Stimulated activated naive CD8-positive, alpha-beta T cell treated with anti-CD3 and anti-CD28 coated beads, Interleukin-15, Interleukin-2, amounts not matched to agents 100 U/mL and 50 U/mL, for 24 hours (primary cell): ENCODE measurements at regions not wholly inside any gene's neighbourhood (a gene's known extent, or its start where the extent isn't known, plus 50 kb on each side); places are given as distances from the start of the nearest gene placed in this dataset.
"Not testable (repeated sequence)": the region's sequence is repeated elsewhere in the genome, so short reads cannot be mapped to it uniquely, and the experiment has no call there.

Source experiments
- ATAC-seq: fragments of 150-1000 bp; cut with Tn5 transposase; one replicate; pipeline ENCODE4 v1.10.0; 2021
- DNase-seq: peaks from one replicate; pipeline ENCODE4 v3.0.0; 2021

DNA sequence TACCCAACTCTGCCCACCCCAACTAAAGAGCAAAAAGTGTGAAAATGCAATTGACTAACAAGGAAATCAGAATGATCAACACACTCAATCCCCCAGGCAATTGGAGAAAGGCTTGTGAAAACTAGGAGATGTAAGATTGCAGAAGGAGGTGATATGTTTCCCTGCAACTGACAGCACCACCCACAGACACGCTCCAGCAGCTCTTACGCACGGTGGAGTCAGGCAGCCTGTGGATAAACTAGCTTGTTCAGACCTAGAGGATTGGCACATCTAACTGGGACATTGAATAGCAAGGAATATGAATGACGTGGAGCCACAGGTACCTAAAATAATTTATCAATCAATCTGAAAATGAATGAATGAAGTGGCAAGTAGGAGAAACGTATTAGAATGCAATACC lies 125.7 kb upstream of the MYO3A start:
- no peak for DNase-seq
- ATAC-seq: no peak

DNA sequence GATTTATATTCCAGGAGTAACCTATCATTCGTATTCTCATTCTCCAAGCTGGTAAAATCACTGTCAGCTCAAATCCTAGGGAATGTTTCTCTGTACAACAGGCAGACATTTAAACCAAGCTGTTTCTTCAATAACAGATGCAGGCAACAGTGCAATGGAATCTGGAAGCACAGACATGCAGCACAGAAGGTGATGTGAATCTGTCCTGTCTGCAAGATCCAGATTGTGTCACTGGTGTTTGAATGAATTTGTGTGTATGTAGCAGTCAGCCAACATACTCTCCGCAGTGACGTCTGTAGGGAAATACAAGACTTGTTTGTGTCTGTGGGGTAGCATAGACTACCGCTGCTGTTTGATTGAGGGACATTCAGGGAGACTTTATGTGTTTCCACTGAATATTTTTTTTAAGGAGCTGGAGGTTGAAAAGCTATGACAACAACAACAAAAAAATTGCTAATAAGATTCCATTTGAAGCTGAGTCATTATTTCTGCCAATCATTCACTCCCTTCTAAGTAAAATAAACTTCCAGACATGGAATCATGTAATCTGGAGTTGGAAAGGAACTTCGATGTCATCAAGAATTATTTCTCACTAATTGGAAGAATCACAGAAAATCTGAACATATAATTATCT lies 122.9 kb upstream of the MYO3A start:
- DNase-seq (no peak), ATAC-seq (no peak)

DNA sequence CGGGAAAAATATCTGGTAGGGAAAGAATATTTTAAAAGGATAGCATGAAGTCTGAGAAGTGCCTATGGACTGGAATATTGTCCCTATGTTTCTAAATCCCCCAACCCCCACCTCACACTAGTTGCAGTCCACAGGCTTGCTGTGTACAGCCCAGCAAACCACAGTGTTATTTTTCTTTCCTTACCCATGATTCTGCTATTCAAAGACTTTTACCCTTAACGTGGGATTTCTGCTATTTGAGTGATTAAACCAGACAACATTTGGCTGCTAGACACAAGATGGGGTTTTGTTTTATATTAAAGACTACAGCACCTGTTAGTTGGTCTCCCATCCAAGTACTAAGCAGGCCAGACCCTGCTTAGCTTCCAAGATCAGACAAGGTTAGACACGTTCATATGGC lies 120.5 kb upstream of the MYO3A start:
- DNase-seq (no peak), ATAC-seq (no peak)

DNA sequence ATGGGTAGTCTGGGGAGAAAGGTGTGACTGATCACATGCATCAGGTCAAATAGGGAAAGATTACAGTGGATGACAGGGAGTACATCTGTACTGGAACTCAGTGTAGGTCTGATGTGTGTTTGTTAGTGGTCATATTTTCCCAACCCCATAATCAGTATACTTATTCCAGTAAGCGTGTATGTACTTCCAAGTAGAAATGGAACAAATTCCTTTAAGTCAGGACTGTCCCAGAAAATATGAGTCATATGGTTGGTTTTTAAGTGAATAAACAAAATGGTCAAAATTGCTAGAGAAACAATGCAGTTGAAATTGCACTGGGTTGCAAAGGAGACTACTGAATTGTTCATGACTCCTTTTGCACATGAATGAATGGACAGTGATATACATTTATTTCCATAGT lies 118.8 kb upstream of the MYO3A start:
- ATAC-seq (no peak), DNase-seq (no peak)

DNA sequence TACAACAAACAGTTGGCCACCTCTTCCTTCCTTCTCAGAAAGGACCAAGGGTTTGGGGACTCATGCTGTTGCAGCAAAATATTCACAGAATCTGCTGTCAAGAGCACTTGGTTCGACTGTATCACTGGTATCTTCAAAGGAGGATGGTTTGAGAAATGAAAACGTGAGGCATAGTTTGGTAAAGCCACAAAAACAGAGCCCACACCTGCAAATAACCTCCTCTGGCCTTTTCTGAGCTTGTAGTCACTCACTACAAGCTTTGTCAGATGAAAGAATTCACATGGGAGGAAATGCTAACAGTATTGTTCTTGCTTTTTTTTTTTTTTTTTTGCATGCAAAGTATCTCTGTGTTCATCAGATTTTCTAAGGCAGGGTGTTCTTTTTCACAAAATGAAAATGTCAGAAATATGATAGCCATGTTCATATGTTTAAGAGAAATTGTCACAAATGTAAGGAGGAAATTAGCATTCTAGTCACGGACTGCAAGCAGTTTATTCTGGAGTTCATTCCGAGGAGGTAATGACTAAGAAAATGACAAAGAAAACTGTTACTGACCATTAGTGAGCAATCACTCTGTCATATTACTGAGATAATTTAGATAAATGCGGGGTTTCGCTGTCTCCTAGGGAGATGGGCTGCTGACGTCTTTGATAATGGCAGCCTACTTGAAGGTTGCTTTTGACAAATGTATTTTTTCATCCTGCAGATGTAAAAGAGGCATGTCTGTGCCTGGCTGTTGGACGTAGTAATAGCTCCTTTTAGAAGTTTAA lies 117.8 kb upstream of the MYO3A start:
- DNase-seq (no peak), ATAC-seq (no peak)

DNA sequence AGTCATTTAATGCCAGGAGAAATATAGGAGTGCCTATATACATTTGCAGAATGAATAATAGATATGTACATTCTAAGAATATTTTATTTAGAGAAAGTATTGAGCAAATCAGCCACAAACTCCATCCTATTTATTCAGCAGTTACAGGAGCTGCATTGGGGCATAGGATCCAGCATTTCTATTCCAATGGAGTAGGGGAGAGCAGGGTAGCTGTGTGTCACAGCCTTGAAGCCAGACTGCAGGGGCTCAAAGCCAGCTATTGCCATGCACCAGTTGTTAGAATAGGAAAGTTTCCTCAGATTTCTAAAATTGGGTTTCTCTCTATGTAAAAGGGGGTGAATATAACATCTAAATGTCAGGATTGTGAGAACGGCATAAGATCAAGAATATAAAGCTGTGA lies 116.8 kb upstream of the MYO3A start:
- ATAC-seq (no peak), DNase-seq (no peak)

DNA sequence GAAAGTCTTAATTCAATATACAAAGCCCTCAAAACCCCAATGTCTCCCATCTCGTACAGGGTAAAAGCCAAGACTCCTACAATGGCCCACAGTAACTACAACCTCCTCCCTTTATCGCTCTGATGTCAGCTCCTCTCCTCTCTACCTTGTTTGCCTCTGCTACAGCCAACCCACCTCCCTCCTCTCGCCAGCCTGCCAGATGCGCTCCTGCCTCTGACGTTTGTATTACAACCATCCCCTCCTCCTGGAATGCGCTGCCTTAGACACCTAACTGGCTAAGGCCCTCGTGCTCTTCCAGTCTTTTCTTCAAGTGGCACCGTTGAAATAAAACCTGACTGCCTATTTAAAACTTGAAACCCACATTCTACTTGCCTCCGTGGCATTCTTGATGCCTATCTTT lies 115.3 kb upstream of the MYO3A start:
- no peak for ATAC-seq

DNA sequence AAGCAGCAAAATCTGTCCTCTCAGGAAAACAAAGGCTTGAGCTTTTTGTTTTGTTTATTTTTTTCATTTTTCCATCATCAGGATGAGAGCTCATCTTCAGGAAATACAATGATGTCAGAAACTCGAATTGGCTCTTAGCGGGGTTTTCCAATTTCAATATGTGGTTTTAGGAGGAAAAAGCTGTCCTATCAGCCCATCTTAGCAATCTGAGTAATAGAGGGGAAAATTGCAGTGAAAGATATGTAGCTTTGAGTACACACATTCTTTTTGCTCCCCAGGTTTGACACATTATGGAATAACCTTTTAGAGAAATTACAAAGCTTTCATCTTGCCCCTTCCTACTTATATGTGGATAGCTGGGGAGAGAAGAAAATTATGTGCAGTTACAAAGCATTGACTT lies 113.6 kb upstream of the MYO3A start:
- DNase-seq (no peak), ATAC-seq (no peak)

More for the DNA sequence above, 115.3 kb upstream of the MYO3A start:
- no peak for DNase-seq

DNA sequence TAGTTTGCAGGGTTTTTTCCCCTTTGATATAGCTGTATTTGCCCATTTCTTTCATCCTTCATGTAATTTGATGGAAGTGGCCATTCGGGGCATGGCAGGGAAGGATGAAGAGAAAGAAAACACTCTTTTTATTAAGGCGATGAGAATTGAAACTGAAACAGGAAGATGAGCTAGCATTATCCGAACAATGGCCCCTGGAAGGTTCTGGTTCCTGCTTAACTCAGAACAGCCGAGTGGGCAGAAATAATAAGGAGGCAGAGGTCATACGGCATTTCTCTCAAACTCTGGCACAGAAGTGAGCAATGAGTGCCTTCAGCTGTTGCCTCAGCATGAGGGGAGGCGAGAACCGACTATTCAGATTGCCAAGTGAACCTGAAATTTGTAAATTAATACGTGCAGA lies 113.2 kb upstream of the MYO3A start:
- DNase-seq: no peak
- no peak for ATAC-seq

DNA sequence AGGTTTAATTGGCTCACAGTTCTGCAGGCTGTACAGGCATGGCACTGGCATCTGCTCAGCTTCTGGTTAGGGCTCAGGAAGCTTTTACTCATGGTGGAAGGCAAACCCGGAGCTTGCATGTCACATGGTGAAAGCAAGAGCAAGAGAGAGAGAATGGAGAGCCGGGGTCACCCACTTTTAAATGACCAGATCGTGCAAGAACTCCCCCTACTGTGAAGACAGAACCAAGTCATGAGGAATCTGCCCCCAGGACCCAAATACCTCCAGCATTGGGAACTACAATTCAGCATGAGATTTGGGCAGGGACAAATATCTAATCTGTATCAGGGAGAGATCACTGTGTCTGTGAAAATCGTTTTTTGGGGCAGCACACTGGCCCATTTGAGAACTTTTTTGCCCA lies 110.0 kb upstream of the MYO3A start:
- DNase-seq (no peak), ATAC-seq (no peak)

DNA sequence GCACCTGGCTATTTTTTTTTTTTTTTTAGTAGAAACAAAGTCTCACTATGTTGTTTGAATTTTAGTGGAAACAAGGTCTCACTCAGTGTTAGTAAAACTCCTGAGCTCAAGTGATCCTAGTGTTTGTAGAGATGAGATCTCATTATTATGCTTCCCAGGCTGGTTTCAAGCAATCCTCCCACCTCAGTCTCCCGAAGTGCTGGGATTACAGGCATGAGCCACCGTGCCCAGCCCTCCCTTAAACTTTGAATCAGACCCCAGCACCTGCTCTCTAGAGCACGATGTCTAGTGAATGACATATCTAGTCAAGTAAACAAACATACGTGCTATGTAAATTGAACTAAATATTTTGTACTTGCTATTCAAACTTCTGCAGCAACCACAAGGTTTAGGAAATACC lies 105.6 kb upstream of the MYO3A start:
- DNase-seq: no peak
- ATAC-seq: no peak

DNA sequence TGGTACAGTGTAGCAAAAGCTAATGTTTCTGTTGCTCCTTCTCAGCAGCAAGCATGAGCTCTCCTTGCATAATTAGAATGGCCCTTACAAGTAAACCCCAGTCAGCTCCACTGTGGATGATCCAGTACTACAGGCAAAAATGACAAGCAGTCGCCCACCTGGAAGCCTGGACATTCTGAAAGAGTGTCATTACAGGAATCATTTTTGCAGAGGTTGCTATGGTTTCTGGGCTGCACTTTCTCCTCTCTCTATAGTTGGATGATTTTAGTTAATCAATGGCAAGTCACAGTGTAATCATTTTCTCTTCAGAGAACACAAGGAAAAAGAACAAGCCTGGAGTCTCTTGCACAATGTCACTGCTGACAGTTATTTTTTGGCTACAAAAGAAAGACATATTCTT lies 102.9 kb upstream of the MYO3A start:
- no peak for ATAC-seq
- DNase-seq: no peak

DNA sequence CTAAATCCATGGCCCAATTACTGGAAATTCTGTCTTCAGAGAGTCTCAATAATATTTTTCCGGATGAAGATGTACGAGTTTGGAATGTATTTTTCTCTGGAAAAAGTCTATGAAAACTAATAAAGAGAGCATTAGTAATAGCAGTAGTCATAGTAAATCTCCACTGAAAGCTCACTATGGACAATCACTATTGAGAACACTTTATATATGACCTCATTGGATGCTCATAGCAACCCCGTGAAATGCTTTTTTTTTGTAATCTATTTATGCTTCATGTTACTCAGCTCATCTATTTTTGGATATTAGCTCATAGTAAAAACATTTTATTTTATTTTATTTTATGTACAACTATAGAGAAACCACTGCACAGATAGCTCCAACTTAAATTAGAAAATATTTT lies 94.3 kb upstream of the MYO3A start:
- ATAC-seq (no peak), DNase-seq (no peak)

DNA sequence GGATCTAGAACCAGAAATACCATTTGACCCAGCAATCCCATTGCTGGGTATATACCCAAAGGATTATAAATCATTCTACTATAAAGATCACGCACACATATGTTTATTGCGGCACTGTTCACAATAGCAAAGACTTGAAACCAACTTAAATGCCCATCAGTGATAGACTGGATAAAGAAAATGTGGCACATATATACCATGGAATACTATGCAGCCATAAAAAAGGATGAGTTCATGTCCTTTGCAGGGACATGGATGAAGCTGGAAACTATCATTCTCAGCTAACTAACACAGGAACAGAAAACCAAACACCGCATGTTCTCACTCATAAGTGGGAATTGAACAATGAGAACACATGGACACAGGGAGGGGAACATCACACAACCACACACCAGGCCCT lies 93.2 kb upstream of the MYO3A start:
- ATAC-seq, DNase-seq: not testable (repeated sequence)

DNA sequence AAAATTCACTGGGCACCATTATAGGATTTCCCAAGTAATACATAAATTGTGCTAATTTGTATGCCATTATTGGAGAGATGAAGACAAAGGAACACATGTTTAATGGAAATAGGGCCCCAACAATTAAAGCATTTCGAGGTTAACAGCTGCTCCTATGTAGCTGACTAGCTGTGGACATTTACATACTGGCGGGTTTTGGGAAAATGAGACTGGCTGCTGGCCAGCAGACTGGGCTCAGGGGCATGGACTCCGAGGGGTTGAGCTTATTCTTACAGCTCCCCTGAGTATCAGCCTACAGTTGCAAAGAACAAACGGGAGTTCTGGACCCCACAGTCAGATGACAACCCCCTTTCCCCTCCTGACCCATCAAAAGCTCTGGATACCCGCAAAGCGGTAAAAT lies 91.9 kb upstream of the MYO3A start:
- no peak for DNase-seq
- no peak for ATAC-seq

DNA sequence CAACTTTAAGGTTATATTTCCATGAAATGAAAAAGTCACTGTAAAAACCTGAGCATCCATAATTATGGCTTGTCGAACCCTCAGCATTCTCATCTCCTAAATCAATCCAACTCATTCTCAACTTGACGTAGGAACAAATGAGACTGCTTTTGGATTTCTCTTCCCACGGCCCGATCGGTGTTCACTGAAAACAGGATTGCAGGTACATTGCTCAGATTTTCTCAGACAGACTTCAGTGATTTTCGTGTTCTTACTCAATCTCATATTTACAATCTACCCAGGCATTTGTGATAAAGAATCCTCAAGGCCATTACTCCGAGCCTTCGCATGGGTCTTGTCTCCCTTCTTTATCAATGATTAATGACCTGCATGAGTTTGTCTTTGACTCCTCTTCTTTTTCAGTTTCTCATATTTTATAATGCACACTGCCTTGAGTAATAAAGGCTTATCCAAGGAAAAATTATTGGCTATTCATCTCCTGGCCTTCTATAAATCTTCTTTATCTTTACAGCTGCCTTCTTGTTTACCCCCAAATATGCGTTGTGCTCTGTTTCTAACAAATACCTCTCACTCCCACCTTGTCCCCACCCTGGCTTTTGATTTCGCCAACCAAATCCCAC lies 90.4 kb upstream of the MYO3A start:
- ATAC-seq (no peak), DNase-seq (no peak)

DNA sequence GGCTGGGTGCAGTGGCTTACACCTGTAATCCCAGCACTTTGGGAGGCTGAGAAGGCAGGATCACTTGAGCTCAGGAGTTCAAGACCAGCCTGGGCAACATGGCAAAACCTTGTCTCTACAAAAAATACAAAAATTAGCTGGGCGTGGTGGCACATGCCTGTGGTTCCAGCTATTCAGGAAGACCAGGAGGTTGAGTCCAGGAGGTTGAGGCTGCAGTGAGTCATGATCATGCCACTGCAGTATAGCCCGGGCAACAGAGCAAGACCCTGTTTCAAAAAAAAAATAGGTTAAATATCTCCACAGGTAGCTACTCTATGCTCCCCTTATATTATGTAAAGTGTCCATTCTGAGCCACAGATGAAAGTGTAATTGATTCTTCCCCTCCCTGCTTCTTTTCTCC lies 89.3 kb upstream of the MYO3A start:
- ATAC-seq, DNase-seq: not testable (repeated sequence)

DNA sequence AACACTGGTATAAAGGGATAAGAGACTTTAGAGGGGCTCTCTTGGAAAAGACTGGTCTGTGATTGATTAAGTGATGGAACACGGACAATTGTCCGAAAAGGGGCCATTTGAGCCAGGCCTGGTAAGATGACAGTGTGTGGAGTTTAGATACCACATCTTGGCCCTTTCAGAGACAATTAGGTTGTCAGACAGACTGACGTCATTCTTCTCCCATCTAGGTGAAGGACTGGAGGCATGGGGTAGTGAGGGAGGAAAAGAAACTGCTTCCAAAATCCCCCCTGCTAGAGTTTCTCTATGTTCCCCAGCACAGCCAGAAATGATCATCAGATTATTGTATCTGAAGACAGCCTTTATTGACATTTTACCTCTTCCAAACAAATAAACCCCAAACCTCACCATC lies 84.8 kb upstream of the MYO3A start:
- no peak for DNase-seq

DNA sequence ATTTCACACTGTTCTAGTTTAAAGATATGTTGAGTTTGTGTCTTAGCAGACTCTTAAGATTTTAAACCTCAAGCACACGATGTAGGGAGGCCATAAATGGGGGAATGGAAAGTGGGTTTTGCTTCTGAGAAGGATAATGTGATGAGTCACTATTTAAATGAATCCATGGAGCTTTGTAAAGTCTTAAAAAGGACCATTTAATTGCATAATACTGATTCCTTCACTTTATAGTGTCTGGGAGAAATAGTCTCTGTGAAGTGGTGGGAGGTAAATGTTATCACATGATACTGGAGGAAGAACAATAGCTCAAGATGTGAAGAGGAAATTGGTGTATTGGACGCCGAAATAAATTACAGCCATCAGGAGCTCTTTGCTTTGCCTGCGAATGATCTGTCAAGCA lies 84.0 kb upstream of the MYO3A start:
- no peak for DNase-seq
- ATAC-seq: no peak

More for the DNA sequence above, 84.8 kb upstream of the MYO3A start:
- ATAC-seq: no peak

DNA sequence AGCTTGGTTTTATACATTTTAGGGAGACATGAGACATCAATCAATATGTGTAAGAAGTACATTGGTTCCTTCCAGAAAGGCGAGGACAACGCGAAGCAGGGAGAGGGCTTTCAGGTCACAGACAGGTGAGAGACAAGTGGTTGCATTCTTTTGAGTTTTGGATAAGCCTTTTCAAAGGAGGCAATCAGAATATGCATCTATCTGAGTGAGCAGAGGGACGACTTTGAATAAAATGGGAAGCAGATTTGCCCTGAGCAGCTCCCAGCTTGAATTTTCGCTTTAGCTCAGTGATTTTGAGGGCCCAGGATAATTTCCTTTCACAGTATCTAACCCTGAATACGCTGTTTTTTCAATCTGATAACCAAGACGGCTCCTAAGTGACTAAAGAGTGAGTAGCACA lies 82.5 kb upstream of the MYO3A start:
- ATAC-seq: no peak
- no peak for DNase-seq

DNA sequence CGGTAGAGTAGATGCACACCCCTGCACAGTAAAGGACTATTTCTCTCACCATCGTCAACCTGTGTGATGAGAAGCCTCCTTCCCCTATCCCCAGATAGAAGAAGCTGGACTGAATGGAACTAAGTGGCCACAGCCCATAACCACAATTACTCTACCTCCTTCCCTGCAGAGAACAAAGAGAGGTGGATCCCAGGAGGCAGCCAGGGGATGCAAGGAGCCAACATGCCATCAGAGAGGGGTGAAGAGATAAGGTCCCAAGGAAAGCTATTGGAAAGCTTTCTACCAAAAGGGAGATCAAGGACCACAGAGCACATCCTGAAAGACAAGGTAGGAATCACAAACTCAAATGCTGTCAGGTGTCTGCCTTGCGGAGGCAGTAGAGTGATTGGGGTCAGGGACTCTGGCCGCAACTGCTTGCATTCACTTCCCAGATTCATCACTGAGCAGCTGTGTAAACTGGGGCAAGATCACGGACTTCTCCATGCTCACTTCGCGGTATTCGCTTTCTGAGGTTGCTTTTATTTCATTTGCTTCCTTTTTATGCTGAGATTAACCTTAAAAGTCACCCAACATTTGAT lies 81.6 kb upstream of the MYO3A start:
- ATAC-seq: no peak
- DNase-seq: no peak

DNA sequence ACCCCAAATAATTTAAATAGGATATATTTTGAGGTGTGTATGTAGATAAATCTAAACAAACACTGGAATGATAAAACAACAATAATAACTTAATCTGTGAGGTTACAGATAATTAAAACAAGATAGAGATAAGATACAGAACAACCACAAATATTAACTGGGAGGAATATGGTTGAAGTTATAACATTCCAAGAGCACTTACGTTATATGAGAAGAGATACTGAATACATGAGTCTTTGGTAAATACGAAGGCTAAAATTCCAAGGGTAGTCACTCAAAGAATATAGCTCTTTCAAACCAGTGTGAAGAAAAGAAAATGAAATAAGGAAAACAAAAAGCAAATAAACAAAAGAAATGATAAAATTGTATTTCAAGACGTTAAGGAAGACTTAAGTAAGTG lies 76.0 kb upstream of the MYO3A start:
- no peak for ATAC-seq
- DNase-seq: no peak

DNA sequence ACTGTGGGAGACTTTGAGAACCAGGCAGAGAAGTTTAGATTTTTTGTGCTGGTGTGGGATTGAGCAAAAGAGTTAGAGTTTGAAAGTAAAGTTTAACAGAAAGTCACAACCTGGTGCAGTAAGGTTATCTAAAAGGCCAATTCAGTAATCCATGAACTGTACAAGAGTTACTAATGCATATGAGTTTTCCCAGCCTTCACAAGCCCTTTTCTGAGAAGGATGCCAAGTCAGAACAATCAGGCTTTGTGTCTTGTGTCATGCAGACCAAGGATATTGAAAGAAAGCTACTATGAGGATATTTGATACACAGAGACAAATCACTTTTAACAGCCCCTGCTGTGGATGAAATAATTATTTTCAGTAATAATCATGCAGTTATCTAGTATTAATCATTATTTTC lies 68.8 kb upstream of the MYO3A start:
- DNase-seq (no peak), ATAC-seq (no peak)
